IMR-90 (cell line): ENCODE measurements at regions not wholly inside any gene's neighbourhood (a gene's known extent, or its start where the extent isn't known, plus 50 kb on each side); places are given as distances from the start of the nearest gene placed in this dataset.
A peak's percentile ranks its signal among the peaks of the same experiment; 100 is the strongest.

Source experiments
- ATAC-seq: fragments of 200-7000 bp; cut with Tn5 transposase; 2 replicates; pipeline ENCODE4 v1.9.1; 2020; ENCODE audit warnings: low read depth, mild to moderate bottlenecking, moderate library complexity
- BruUV-seq: library from RNA; stranded (reverse); fragments of 400-500 nt; replicated peaks from 2 replicates; lab custom pipeline; 2021; lab: Mats Ljungman, UMichigan
- CTCF ChIA-PET: fragments of 300-600 bp; formaldehyde crosslinking; extraction: SDS; loops from one replicate; lab custom pipeline; 2021; ENCODE audit warnings: antibody characterized with exemption; lab: Yijun Ruan, JAX
- POLR2A ChIA-PET: fragments of 300-600 bp; sonication (Branson Sonifier 250); formaldehyde crosslinking; loops from one replicate; lab custom pipeline; 2022; ENCODE audit warnings: antibody characterized with exemption; ENCODE audit not compliant: unreplicated experiment; lab: Charles Lee
- DNase-seq: peaks from one replicate; pipeline ENCODE4 v3.0.0; 2013
- H2AFZ ChIP-seq: replicated peaks from 2 replicates; pipeline ENCODE3; 2013; ENCODE audit warnings: low read length, mild to moderate bottlenecking; ENCODE audit not compliant: poor library complexity
- H2AK5ac ChIP-seq: 2 replicates; pipeline ENCODE4 v1.6.1; 2013; ENCODE audit warnings: low read depth, low read length, inconsistent platforms
- H2AK9ac ChIP-seq: replicated peaks from 2 replicates; pipeline ENCODE3; 2013; ENCODE audit warnings: mild to moderate bottlenecking, low read depth, low read length, moderate library complexity; ENCODE audit not compliant: poor library complexity
- H2BK120ac ChIP-seq: 2 replicates; pipeline ENCODE4 v1.6.1; 2013; ENCODE audit warnings: low read depth, low read length, inconsistent platforms
- H2BK15ac ChIP-seq: 3 replicates; pipeline ENCODE4 v1.6.1; 2013; ENCODE audit warnings: low read depth, low read length, inconsistent platforms
- H2BK20ac ChIP-seq: 2 replicates; pipeline ENCODE4 v1.6.1; 2013; ENCODE audit warnings: low read depth, mild to moderate bottlenecking, inconsistent platforms, low read length, moderate library complexity
- H2BK5ac ChIP-seq: 2 replicates; pipeline ENCODE4 v1.6.1; 2013; ENCODE audit warnings: mild to moderate bottlenecking, low read depth, low read length, inconsistent platforms; ENCODE audit not compliant: poor library complexity, severe bottlenecking
- H3K14ac ChIP-seq: replicated peaks from 2 replicates; pipeline ENCODE4 v1.6.1; 2013; ENCODE audit warnings: low read depth, low read length, inconsistent platforms
- H3K18ac ChIP-seq: 2 replicates; pipeline ENCODE4 v1.6.1; 2013; ENCODE audit warnings: low read depth, low read length, control low read depth
- H3K23ac ChIP-seq: 2 replicates; pipeline ENCODE4 v1.6.1; 2013; ENCODE audit warnings: low read depth, low read length, inconsistent platforms
- H3K27ac ChIP-seq: 2 replicates; pipeline ENCODE4 v1.5.1; 2013; ENCODE audit warnings: mild to moderate bottlenecking, control low read depth, low read length; ENCODE audit not compliant: insufficient read depth
- H3K27me3 ChIP-seq: 2 replicates; pipeline ENCODE4 v1.6.1; 2013; ENCODE audit warnings: low read length; ENCODE audit not compliant: control insufficient read depth, insufficient read depth
- H3K36me3 ChIP-seq: 2 replicates; pipeline ENCODE4 v1.6.1; 2013; ENCODE audit warnings: low read length, mixed read lengths; ENCODE audit not compliant: control insufficient read depth, insufficient read depth
- H3K4ac ChIP-seq: 2 replicates; pipeline ENCODE4 v1.6.1; 2013; ENCODE audit warnings: low read depth, low read length, inconsistent platforms
- H3K4me1 ChIP-seq: 2 replicates; pipeline ENCODE4 v1.6.1; 2013; ENCODE audit warnings: low read length, mixed read lengths; ENCODE audit not compliant: control insufficient read depth, insufficient read depth
- H3K4me2 ChIP-seq: 2 replicates; pipeline ENCODE4 v1.6.1; 2013; ENCODE audit warnings: low read depth, mild to moderate bottlenecking, control low read depth, low read length, moderate library complexity
- H3K4me3 ChIP-seq: 2 replicates; pipeline ENCODE4 v1.5.1; 2013; ENCODE audit warnings: low read depth, mild to moderate bottlenecking, control low read depth, low read length, moderate library complexity; ENCODE audit not compliant: insufficient read depth
- H3K56ac ChIP-seq: 2 replicates; pipeline ENCODE4 v1.6.1; 2013; ENCODE audit warnings: low read length, inconsistent platforms; ENCODE audit not compliant: insufficient read depth; ENCODE audit errors: extremely low read depth
- H3K79me1 ChIP-seq, 2 experiments: 2 replicates each; pipeline ENCODE4 v1.6.1; 2013; ENCODE audit warnings: low read length in 2 of 2, inconsistent platforms in 1 of 2, low read depth in 1 of 2
- H3K9ac ChIP-seq: 2 replicates; pipeline ENCODE4 v1.6.1; 2013; ENCODE audit warnings: low read depth, low read length, control low read depth
- H3K9me1 ChIP-seq: 2 replicates; pipeline ENCODE4 v1.6.1; 2013; ENCODE audit warnings: low read length, inconsistent platforms; ENCODE audit not compliant: insufficient read depth
- H3K9me3 ChIP-seq: 2 replicates; pipeline ENCODE4 v1.6.1; 2013; ENCODE audit warnings: low read length; ENCODE audit not compliant: control insufficient read depth, insufficient read depth
- H4K20me1 ChIP-seq: 2 replicates; pipeline ENCODE4 v1.6.1; 2013; ENCODE audit warnings: low read length, inconsistent platforms; ENCODE audit not compliant: insufficient read depth
- H4K5ac ChIP-seq: 2 replicates; pipeline ENCODE4 v1.6.1; 2013; ENCODE audit warnings: mild to moderate bottlenecking, low read depth, low read length, control low read depth
- H4K8ac ChIP-seq, 2 experiments: 2 replicates each; pipeline ENCODE4 v1.6.1; 2013; ENCODE audit warnings: low read depth in 2 of 2, low read length in 2 of 2, control low read depth in 1 of 2, inconsistent platforms in 1 of 2
- H4K91ac ChIP-seq: 2 replicates; pipeline ENCODE4 v1.6.1; 2013; ENCODE audit warnings: low read depth, low read length, inconsistent platforms; ENCODE audit not compliant: insufficient read depth
- CHD1 ChIP-seq: IDR thresholded peaks from 2 replicates; pipeline ENCODE4 v1.6.1; 2012; ENCODE audit warnings: low read depth, low read length, improper control_type of control experiment
- FOS ChIP-seq: fragments of 150-350 bp; IDR thresholded peaks from 2 replicates; pipeline ENCODE4 v1.6.1; 2016; ENCODE audit warnings: low read depth, low read length
- WGBS, 2 experiments: methylation state at CpG; one replicate each; pipeline versions ENCODE4 v1.1.5 to v1.1.7; 2013; ENCODE audit warnings: missing lambda C conversion rate in 2 of 2; ENCODE audit not compliant: insufficient read length in 1 of 2; ENCODE audit errors: extremely low coverage in 2 of 2; 5-methylcytosine and 5-hydroxymethylcytosine counted together
- dilution Hi-C: fragments of 300-500 bp; cut with HindIII; formaldehyde crosslinking; loops from one replicate; pipeline ENCODE4 v1.14.3; 2018; ENCODE audit warnings: low sequenced_read_pairs; ENCODE audit not compliant: unreplicated experiment
- in situ Hi-C: fragments of 300-500 bp; cut with MboI; formaldehyde crosslinking; loops from 3 replicates; pipeline ENCODE4 v1.14.3; 2019; ENCODE audit warnings: low sequenced_read_pairs, inconsistent platforms, mixed read lengths
- intact Hi-C: fragments of 100-400 bp; cut with micrococcal nuclease; formaldehyde crosslinking; loops from 2 replicates; pipeline ENCODE4 v1.10.0; 2022

- H4K5ac ChIP-seq, result no peak overlapping the region
- no peaks in the 10 kb centered on the region for H3K9me3 ChIP-seq
- H2BK15ac ChIP-seq, result no peak overlapping the region
- no peaks in the 10 kb centered on the region for H3K36me3 ChIP-seq
- no peak overlapping the region for H2AK9ac ChIP-seq
- intact Hi-C loops (no loop called here), in situ Hi-C loops (no loop called here), dilution Hi-C loops (no loop called here)
- peak; percentile 63 for DNase-seq
- no peak overlapping the region for H4K8ac ChIP-seq
- no peaks in the 10 kb centered on the region for H3K27me3 ChIP-seq
- no peaks in the 10 kb centered on the region for H3K79me1 ChIP-seq
- H3K4me2 ChIP-seq, result no peak overlapping the region
- ChIA-PET CTCF (no interaction called here), POLR2A (no interaction called here)
- H2BK120ac ChIP-seq, result no peak overlapping the region
- no peak overlapping the region for H3K56ac ChIP-seq
- no peak; the same call in 1 of the 2 replicates for ATAC-seq
- H3K14ac ChIP-seq, result no peak overlapping the region
- no peak overlapping the region for H3K4me3 ChIP-seq
- H4K20me1 ChIP-seq, result no peaks in the 10 kb centered on the region
- H3K18ac ChIP-seq, result no peak overlapping the region
- TF ChIP-seq FOS, result no peak
- TF ChIP-seq CHD1, result no peak
- no peak overlapping the region for H4K91ac ChIP-seq
- H3K4me1 ChIP-seq, result no peaks in the 10 kb centered on the region
- no peak overlapping the region for H3K9ac ChIP-seq
- no peak overlapping the region for H3K23ac ChIP-seq
- no peak overlapping the region for H2BK20ac ChIP-seq
- H2AFZ ChIP-seq, result no peak overlapping the region
- no TSS peak for BruUV-seq
- WGBS, 2 experiments, result no CpG with 5 or more reads among the region's 3 CpGs
- no peak overlapping the region for H2BK5ac ChIP-seq
- H3K9me1 ChIP-seq, result no peaks in the 10 kb centered on the region
- no peak overlapping the region for H2AK5ac ChIP-seq
- H3K27ac ChIP-seq, result no peak overlapping the region
- no peak overlapping the region for H3K4ac ChIP-seq
Observed at GRCh38 chr18:33804258-33804657, 226.2 kb downstream of the ASXL3 start.
